ENCODE measurements at regions not wholly inside any gene's neighbourhood (a gene's known extent, or its start where the extent isn't known, plus 50 kb on each side); places are given as distances from the start of the nearest gene placed in this dataset.

GRCh38 chr16:80199614-80200013, 341.2 kb upstream of the DYNLRB2 start:
- Histone ChIP-seq H3K9me1 (replicated peaks; ENCODE audit: control insufficient read depth, extremely low read depth, insufficient read depth, low read length) (no peaks in the 10 kb centered on the region), H3K9ac (replicated peaks; ENCODE audit: extremely low read depth, insufficient read depth, low read length) (no peak overlapping the region), H3K36me3 (ENCODE audit: control insufficient read depth in 2 of 2, extremely low read depth in 1 of 2, insufficient read depth in 2 of 2, low read length in 2 of 2) (no peaks in the 10 kb centered on the region), H3K79me2 (ENCODE audit: control insufficient read depth, insufficient read depth, low read length) (no peaks in the 10 kb centered on the region), H2AFZ (ENCODE audit: low read depth, low read length) (no peak overlapping the region), H3K9me3 (replicated peaks; ENCODE audit: control insufficient read depth, insufficient read depth, low read length) (no peaks in the 10 kb centered on the region), H4K20me1 (replicated peaks; ENCODE audit: control insufficient read depth, extremely low read depth, insufficient read depth, low read length) (no peaks in the 10 kb centered on the region), H3K4me1 (ENCODE audit: control insufficient read depth, extremely low read depth, insufficient read depth, low read length) (peaks cover 18% of the 10 kb centered on the region), H3K4me2 (ENCODE audit: insufficient read depth, low read length) (no peak overlapping the region), H3K4me3 (replicated peaks in 1 of 3; ENCODE audit: insufficient read depth in 1 of 3, low read depth in 1 of 3, low read length in 3 of 3) (no peak overlapping the region), H3K27ac (ENCODE audit: insufficient read depth, low read depth, low read length) (no peak overlapping the region), H3K27me3 (ENCODE audit: control insufficient read depth in 2 of 2, insufficient read depth in 2 of 2, low read length in 2 of 2) (no peaks in the 10 kb centered on the region)
- ChIA-PET CTCF (interaction anchor here (1.1 kb wide), 1 partner anchor 91 kb away, joined by 3 read pairs; no protein-coding TSS in a partner anchor), POLR2A (no interaction called here)
- DNase-seq (ENCODE audit: low read depth, low spot score), result no peak
- dilution Hi-C loops (cut with MboI; ENCODE audit: extremely low pct_ligation_motif_present, low sequenced_read_pairs), result no loop called here
- no peak for TF ChIP-seq MAX (IDR thresholded peaks at IDR 0.05; ENCODE audit: insufficient read depth, insufficient read length)
- no peak for TF ChIP-seq JUN (IDR thresholded peaks at IDR 0.05; ENCODE audit: borderline replicate concordance, insufficient read depth, insufficient read length, low read depth)
- TF ChIP-seq EZH2 (IDR thresholded peaks at IDR 0.05; ENCODE audit: borderline replicate concordance, low read depth, low read length, severe bottlenecking), result no peak
- TF ChIP-seq FOS (IDR thresholded peaks at IDR 0.05; ENCODE audit: borderline replicate concordance, insufficient read depth, low read length), result no peak
- no peak for TF ChIP-seq POLR2A (IDR thresholded peaks at IDR 0.05; ENCODE audit: low read depth, low read length)
- TF ChIP-seq, protein P1, sequence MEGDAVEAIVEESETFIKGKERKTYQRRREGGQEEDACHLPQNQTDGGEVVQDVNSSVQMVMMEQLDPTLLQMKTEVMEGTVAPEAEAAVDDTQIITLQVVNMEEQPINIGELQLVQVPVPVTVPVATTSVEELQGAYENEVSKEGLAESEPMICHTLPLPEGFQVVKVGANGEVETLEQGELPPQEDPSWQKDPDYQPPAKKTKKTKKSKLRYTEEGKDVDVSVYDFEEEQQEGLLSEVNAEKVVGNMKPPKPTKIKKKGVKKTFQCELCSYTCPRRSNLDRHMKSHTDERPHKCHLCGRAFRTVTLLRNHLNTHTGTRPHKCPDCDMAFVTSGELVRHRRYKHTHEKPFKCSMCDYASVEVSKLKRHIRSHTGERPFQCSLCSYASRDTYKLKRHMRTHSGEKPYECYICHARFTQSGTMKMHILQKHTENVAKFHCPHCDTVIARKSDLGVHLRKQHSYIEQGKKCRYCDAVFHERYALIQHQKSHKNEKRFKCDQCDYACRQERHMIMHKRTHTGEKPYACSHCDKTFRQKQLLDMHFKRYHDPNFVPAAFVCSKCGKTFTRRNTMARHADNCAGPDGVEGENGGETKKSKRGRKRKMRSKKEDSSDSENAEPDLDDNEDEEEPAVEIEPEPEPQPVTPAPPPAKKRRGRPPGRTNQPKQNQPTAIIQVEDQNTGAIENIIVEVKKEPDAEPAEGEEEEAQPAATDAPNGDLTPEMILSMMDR (IDR thresholded peaks at IDR 0.05; ENCODE audit: extremely low read depth in 1 of 2, insufficient read depth in 1 of 2, low read depth in 1 of 2, low read length in 2 of 2), result no peak
- no peak for TF ChIP-seq POLR2AphosphoS5 (IDR thresholded peaks at IDR 0.05; ENCODE audit: insufficient read depth, low read depth, low read length)
- no peak for TF ChIP-seq GATA2 (IDR thresholded peaks at IDR 0.05; ENCODE audit: insufficient read depth, insufficient read length, low read depth, low read length)
- no peak for TF ChIP-seq MYC (IDR thresholded peaks at IDR 0.05; ENCODE audit: low read depth, low read length)
- intact Hi-C loops (cut with micrococcal nuclease), result loop anchor here (2.0 to 5.0 kb wide), 2 partner anchors 99 to 738 kb away; no protein-coding TSS in a partner anchor
- FAIRE-seq, result no peak
- BruUV-seq (replicated peaks), result no TSS peak

Data from endothelial cell of umbilical vein (primary cell).